Keratinocyte (primary cell): ENCODE measurements at regions not wholly inside any gene's neighbourhood (a gene's known extent, or its start where the extent isn't known, plus 50 kb on each side); places are given as distances from the start of the nearest gene placed in this dataset.

ENCODE experiments used
- CTCF ChIP-seq, 3 experiments: IDR thresholded peaks in 1 of 3; conservative IDR thresholded peaks in 1 of 3; optimal IDR thresholded peaks in 1 of 3; 2 replicates in 2 of 3; 3 replicates in 1 of 3; pipeline versions ENCODE3 to v1.5.1; 2011; ENCODE audit warnings: low read length in 3 of 3, mild to moderate bottlenecking in 3 of 3, moderate library complexity in 2 of 3, control low read depth in 1 of 3, inconsistent platforms in 1 of 3; ENCODE audit not compliant: insufficient read depth in 2 of 3; ENCODE audit errors: extremely low read depth in 1 of 3
- EZH2 ChIP-seq: IDR thresholded peaks from one replicate; pipeline ENCODE4 v1.6.1; 2012; ENCODE audit warnings: inconsistent platforms, mild to moderate bottlenecking, low read length, moderate library complexity

- TF ChIP-seq EZH2 (no peak), CTCF (optimal IDR thresholded peaks at IDR 0.05 in 1 of 3, IDR thresholded peaks at IDR 0.05 in 1 of 3, conservative IDR thresholded peaks at IDR 0.05 in 1 of 3; ENCODE audit: extremely low read depth in 1 of 3, insufficient read depth in 2 of 3, low read length in 3 of 3) (no peak)
Measured at GRCh38 chr10:18773180-18773579, 113.9 kb downstream of the ARL5B start.
